ENCODE measurements at regions not wholly inside any gene's neighbourhood (a gene's known extent, or its start where the extent isn't known, plus 50 kb on each side); places are given as distances from the start of the nearest gene placed in this dataset.

DNA sequence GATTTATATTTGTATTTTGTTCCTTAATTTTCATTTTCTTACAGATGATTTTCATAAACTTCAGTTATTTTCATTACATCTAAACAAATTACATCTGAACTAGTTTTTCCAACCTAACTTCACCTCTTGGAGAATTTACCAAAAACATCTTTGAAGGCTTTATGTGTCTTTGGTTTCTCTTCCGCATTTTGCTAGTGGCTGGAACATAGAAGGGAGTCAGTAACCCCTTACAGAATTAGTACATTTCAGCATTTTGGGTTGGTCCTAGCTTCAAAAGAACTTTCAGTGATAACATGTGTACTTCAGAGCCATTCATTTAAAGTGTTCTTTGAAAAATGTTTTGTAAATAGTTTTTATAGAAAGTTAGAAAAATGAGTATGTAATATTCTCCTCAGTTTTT is 169.8 kb upstream of the MTPN start:
- TF ChIP-seq, protein P1, sequence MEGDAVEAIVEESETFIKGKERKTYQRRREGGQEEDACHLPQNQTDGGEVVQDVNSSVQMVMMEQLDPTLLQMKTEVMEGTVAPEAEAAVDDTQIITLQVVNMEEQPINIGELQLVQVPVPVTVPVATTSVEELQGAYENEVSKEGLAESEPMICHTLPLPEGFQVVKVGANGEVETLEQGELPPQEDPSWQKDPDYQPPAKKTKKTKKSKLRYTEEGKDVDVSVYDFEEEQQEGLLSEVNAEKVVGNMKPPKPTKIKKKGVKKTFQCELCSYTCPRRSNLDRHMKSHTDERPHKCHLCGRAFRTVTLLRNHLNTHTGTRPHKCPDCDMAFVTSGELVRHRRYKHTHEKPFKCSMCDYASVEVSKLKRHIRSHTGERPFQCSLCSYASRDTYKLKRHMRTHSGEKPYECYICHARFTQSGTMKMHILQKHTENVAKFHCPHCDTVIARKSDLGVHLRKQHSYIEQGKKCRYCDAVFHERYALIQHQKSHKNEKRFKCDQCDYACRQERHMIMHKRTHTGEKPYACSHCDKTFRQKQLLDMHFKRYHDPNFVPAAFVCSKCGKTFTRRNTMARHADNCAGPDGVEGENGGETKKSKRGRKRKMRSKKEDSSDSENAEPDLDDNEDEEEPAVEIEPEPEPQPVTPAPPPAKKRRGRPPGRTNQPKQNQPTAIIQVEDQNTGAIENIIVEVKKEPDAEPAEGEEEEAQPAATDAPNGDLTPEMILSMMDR (conservative IDR thresholded peaks at IDR 0.05) = no peak
- TF ChIP-seq ZFX (IDR thresholded peaks at IDR 0.05) = no peak

Data from C4-2B (cell line).